HG02623 (cell line): ENCODE measurements at regions not wholly inside any gene's neighbourhood (a gene's known extent, or its start where the extent isn't known, plus 50 kb on each side); places are given as distances from the start of the nearest gene placed in this dataset.
"Not testable (repeated sequence)": the region's sequence is repeated elsewhere in the genome, so short reads cannot be mapped to it uniquely, and the experiment has no call there.

Experiments
- ATAC-seq: cut with Tn5 transposase; IDR thresholded peaks from one replicate; pipeline ENCODE4 v1.9.1; 2021; ENCODE audit warnings: moderate library complexity; ENCODE audit not compliant: unreplicated experiment

DNA sequence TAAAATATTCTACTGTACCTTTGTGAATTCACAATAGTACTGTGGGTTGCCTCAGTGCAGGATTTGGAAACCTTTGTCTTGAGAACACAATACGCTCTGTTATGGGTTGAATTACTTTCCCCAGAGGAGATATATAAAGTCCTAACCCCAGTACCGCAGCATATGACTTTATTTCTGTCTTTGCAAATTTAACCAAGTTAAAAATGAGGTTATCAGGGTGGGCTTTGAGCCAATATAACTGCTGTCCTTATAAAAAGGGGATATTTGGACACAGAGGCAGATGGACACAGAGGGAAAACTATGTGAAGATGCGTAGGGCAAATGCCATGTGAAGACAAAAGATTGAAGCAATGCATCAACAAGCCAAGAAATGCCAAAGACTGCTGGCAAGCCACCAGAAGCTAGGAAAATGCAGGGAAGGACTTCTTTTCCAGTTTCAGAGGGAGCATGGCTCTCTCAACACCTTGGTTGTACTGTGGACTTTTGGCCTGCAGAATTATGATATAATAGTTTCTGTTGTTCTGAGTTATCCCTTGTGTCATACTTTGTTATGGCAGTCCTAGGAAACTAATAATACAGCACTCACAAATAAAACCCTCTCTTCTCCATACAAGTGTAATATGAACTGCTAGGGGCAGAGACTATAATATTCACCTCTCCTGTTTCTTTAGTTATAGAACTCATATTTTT is 292.6 kb upstream of the SPTLC3 start:
- no peak for ATAC-seq

DNA sequence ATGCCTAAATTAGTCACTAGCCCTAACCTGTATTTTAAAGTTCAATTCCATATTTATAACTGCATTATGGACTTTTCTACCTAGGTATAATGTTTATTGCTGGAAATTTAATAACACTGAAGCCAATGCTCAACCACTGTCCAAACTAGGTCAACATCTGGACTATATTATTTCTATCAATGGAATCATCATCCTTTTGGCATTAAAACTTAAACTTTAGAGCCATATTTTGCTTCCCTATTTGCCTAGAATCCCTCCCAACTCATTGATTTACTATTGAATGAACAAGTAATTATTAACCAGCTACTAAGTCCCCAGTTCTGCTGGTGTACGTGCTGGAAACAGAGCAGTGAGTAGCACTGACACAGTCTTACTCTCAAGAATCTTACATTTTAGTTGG is 291.7 kb upstream of the SPTLC3 start:
- ATAC-seq = no peak

DNA sequence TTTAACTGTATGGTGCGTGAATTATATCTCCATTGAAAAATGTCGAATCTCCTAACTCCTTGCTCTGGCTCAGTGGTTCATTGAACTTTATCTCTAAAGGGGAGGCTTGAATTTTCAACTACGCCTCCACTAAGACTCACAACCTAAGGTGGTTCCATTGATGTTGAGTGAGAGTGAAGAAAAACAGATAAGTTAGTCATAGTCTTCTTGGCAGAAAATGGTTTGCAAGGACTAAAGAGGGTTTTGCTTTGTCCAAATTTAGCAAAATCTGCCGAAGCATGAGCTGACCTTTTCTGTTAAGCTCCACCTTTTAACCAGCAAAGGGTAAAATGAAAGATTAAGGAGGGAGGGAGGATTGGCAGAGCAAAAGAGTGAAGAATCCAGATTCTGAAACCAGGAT is 290.2 kb upstream of the SPTLC3 start:
- no peak for ATAC-seq

DNA sequence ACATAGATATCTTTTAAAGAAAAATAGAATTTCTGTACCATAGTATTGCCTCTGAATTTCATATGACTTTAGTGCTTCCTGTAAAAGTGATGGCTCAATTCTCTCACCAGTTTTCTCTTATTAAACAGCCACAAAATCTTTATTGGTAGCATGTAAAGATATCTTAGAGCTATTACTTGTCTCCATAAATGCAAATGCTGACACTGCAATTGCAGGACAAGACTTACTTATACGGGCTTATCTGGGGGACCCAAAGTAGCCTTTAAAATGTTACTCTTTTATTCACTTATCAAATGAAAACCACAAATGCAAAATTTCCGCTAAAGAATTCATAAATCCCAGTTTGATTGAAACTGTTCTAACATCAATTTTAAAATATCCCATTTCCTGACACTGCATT is 287.1 kb upstream of the SPTLC3 start:
- ATAC-seq = no peak

DNA sequence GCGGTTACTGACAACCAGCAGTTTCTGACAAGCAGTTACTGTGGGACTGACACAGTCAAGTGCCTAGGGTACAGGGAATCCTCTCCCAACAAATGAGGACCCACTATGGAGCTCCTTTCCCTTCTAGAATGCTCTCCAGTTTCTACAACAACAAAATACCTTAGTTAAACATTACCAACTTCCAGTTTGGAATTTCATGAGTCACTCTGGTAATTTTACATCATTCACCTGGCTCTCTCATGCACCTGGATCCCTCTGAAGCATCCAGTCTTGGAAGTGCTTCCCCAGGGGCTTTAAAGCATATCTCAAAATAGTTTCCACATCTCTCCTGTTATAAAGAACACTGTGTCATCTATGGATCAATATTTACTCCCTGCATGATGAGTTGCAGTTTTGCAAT is 286.7 kb upstream of the SPTLC3 start:
- ATAC-seq = no peak

DNA sequence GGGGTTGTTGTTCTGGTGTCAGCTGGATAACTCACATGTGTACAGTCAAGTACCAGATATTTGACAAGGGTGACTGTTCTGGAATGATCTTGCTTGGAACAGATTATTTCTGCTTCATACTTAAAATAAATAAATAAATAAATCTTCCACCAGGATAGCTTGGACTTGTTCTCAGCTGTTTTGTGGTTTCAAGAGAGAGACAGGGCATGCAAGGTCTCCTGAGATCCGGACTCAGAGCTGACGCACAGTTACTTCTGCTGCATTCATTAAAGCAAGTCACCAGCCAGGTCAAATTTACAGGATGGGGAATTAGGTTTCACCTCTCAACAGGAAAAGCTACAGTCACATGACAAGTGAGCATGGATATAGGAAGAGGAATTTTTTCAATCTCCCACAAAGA is 285.0 kb upstream of the SPTLC3 start:
- no peak for ATAC-seq

DNA sequence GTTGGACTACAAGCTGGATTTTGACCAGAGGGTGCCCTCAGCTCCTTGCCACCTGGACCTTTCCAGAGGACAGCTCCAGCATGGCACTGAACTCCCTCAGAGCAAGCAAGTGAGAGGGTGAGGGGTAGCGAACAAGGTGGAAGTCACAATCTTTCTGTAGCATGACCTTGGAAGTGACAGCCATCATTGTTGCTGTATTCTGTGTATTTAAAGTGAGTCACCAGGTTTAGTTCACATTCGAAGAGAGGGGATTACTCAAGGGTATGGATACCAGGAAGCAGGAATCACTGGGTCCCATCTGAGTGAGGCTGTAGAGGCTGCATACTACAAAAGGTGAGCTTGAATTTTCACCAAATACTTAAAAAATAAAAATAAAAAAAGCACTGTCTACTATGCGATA is 280.0 kb upstream of the SPTLC3 start:
- ATAC-seq = no peak

DNA sequence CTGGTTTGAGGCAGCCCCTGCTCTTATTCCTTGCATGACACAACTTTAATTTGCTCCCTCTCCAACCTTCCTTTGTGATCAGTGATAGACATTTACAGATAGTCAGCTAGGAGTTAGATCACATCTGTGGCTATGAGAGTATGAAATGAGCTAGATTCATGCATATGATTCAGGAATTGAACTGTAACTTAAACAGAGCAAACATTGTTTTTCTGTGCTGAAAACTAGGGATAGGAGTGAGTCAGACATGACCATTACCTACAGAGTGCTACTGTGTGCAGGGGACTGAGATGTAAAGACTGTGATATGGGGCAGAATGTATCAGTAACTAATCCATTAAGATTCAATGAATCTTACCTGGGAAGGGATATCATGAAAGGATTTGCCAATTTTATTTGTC is 279.4 kb upstream of the SPTLC3 start:
- ATAC-seq = no peak

DNA sequence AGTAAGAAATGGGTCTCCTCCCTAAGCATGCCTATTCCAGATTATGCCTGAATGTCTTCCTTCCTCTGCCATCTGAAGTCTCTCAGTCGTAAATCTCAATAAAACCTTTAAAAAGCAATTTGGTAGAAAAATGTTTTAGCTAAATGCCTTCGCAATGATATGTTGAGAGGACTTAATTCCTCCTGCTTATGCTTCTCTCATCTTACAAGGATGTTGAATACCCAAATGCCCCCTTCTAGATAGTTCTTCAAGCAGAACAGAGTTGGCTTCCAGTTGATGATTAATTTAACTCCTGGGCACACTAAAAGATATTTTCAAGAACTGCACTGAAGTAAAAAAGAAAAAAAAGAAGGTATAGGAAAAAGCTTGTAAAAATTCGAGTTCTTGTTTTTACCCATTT is 275.0 kb upstream of the SPTLC3 start:
- no peak for ATAC-seq

DNA sequence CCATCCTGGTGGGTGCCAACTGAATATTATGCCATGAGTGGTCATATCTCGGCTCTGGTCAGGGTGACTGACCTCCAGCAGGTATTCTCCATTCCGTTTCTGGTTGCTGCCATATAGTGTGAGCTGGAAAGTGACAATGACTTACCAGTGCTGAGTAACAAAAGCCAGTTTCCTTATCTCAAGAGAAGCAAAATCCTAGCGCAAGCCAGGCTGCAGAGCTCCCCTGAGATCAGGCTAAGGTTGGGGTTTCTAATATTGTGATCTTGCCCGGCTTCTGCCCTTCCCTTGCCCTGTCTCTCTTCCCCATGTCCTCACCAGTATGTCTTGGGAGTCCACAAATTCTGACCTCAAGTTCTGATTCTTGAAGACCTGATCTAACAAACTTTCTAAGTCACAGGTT is 271.3 kb upstream of the SPTLC3 start:
- ATAC-seq = no peak

DNA sequence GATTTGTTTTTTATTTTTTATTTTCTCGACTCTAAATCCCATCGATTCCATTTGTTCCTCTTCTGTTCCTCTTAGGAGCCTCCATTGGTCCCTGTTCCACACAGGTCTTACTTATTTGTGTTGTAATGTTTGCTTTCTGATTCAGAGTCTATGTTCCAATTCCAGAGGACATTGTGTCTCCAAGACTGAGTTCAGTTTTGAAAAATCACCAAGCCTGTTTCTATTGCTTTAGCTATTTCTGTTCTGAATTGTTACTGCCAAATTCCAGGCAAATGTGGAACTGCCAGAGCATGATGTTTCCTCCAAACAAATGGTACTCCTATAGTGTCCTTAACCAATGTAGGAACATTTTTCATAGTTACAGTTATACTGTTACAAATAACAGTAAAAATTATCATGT is 270.9 kb upstream of the SPTLC3 start:
- no peak for ATAC-seq

DNA sequence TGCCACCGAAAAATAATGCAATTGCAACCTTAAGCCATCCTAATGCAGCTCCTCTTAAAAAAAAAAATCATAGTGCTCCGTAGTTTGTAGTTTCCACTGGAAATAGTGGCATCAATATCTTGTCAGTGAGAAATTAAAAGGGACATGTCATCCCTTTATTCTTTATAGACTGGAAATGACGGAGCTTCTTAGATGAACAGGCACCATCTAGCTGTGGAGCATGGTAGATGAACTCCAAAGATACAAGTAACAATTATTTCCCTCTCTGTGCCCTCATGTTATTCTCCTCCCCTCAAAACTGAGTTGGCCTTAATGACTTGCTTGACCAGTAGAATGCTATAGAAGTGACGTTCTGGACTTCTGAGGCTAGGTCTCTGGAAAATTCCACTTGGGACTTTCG is 268.1 kb upstream of the SPTLC3 start:
- ATAC-seq = no peak

DNA sequence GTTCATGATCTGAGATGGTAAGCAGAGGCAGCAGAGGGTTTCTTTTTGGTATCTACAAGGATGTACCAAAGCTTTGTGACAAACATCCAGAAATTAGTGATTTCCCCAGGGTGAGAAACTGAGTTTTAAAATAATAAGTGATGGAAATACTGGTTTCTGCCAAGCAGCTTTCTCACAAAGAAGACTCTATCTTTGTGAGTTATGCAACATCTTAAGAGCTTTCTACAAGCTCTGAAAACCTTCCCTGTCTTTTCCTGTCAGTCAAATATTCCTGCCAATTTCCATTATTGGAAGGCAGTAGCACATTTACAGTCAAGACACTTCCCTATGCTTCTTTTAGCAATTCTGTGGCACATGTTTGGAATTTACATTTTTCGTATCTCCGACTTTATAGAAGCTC is 264.7 kb upstream of the SPTLC3 start:
- no peak for ATAC-seq

DNA sequence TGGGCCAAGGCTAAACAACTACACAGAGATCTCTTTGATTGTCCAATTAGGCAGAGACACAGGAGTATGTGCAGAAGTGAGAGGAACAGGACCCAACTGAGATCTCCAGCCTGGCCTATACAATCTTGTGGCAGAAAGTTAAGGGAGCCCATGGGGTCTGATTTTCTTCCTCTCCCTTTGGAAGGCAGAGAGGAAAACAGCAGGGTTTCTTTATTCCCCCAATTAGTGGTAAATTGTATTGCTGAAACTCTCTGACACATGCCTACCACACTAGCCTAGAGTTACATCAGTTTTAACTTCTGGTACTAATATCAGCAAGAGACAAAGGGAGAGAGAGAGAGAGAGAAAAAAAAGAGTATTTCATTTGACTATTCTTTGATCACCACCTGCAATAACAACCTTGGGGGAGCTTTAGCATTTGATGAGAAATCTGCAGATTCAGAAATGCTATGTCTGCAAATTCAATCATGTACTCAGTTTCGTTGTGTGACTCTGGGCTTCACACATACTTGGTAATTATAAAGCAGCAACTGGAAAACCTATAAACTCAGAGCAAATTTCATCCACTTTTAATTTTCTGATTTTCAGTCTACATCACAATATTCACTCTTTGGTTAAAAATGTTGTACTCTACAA is 260.3 kb upstream of the SPTLC3 start:
- ATAC-seq = no peak

DNA sequence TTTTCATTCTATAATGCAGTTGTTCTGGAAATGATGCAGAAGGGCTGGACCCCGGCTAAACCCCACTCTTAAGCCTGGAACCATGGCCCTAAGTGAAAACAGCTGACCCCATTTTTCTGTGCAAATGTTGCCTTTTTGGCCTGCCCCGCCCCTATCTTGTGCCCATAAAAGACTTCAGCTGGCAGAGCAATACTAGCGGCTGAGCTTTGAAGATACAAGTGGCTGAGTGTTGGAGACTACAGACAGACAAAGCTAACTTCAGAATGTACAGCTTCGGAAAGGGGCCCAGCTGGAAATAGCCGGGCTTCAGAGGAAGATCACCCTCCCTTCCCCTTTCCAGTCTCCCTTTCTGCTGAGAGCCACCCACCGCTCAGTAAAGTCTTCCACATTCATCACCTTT is 258.6 kb upstream of the SPTLC3 start:
- ATAC-seq = no peak

DNA sequence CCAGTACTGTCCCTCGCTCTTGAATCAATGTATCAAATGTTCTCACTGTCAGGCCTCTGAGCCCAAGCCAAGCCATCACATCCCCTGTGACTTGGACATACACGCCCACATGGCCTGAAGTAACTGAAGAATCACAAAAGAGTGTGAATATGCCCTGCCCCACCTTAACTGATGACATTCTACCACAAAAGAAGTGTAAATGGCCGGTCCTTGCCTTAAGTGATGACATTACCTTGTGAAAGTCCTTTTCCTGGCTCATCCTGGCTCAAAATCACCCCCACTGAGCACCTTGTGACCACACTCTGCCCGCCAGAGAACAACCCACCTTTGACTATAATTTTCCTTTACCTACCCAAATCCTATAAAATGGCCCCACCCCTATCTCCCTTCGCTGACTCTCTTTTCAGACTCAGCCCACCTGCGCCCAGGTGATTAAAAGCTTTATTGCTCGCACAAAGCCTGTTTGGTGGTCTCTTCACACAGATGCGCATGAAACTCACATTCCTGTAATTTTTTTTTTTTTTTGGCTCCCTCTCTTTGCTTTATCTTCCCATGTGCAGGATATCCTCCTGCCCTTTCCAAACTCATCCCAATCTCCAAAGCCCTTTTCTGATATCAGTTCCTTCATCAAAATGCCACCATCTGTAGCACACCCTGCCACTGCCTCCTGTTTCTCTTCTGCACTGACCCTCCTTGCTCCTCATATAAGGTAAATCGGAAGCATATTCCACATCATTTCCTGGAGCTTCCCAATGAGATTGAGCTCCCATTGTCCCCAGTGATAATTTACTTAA is 255.7 kb upstream of the SPTLC3 start:
- ATAC-seq = not testable (repeated sequence)

DNA sequence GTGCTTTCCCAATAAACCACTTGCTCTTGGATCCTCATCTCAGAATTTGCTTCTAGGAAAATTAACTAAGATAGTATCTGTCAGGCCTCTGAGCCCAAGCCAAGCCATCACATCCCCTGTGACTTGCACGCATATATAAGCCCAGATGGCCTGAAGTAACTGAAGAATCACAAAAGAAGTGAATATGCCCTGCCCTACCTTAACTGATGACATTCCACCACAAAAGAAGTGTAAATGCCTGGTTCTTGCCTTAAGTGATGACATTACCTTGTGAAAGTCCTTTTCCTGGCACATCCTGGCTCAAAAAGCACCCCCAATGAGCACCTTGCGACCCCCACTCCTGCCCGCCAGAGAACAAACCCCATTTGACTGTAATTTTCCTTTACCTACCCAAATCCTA is 255.0 kb upstream of the SPTLC3 start:
- ATAC-seq = not testable (repeated sequence)

DNA sequence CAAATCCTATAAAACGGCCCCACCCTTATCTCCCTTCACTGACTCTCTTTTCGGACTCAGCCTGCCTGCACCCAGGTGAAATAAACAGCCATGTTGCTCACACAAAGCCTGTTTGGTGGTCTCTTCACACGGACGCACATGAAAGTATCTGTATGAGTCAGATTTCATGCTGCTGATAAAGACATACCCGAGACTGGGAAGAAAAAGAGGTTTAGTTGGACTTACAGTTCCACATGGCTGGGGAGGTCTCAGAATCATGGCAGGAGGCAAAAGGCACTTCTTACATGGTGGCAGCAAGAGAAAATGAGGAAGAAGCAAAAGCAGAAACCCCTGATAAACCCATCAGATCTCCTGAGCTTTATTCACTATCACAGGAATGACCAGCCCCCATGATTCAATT is 249.3 kb upstream of the SPTLC3 start:
- ATAC-seq = not testable (repeated sequence)

DNA sequence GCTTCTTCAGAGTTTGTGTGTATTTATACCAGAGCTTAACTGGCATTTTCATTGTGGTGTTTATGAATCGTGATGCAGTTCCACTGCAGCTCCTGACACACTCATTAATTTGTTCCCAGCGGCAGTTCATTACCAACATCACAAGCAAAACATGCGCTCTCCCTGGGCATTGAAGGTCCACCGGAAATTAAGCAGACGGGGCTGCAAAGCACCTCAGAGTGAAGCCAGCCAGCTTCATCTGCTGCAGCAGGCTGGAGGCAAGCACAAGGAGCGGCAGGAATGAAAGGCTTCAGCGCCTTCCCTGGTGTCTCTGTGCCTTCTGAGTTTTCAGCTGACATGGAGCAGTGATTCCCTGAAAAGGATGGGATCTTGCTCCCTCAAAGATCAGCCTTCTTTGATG is 246.0 kb upstream of the SPTLC3 start:
- ATAC-seq = no peak

DNA sequence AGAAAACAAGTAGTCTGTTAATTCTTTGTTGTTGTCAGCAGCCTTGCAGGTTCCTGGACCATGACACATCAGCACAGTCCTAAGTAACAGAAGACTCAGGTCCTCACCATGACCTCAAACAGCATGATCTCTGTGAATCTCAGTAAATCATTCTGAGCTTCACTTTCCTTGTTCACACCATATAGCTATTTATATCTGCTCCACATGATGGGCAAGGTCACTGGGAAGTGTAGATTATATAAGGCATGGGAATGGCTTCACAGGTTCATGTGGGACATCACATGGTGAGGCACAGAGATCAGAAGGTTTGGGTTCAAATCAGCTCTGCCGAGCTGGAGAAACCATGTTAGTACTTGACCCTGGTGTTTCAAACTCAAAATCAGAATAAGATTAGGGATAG is 245.4 kb upstream of the SPTLC3 start:
- no peak for ATAC-seq

DNA sequence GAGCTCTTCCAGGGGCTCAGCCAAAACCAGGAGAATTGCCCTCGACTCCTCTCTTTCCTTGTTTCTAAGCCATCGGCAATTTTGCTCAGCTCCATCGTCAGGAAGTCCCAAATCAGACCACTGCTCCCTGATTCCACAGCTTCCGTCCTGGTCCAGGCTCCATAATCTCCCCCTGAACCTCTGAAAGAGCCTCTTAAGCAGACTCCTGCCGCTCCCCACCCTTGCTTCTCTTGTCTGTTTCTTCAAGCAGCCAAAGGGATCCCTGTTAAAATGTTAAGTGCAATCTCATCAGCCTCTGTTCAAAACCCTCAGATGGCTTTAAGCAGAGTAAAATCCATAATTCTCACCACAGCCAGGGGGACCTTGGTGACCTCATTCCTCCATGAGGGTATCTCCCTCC is 244.7 kb upstream of the SPTLC3 start:
- no peak for ATAC-seq

DNA sequence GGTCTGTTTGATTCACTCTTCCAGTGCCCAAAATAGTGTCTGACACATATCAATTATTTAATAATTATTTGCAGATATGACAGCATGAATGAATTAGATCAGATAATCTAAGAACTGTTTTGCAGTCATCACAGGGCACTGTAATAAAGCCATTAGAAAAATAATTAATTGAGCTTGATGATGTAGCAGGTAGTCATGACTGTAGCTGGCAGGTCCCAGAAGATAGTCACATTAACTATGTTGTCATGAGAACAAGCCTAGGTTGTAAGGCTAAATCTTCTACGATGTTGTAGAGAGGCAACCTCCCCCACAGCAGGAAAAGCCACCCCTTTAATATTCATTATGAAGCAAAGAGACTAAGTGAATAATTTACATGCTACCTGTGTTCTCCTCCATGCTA is 243.9 kb upstream of the SPTLC3 start:
- ATAC-seq = no peak
